ENCODE measurements at regions not wholly inside any gene's neighbourhood (a gene's known extent, or its start where the extent isn't known, plus 50 kb on each side); places are given as distances from the start of the nearest gene placed in this dataset.

DNA sequence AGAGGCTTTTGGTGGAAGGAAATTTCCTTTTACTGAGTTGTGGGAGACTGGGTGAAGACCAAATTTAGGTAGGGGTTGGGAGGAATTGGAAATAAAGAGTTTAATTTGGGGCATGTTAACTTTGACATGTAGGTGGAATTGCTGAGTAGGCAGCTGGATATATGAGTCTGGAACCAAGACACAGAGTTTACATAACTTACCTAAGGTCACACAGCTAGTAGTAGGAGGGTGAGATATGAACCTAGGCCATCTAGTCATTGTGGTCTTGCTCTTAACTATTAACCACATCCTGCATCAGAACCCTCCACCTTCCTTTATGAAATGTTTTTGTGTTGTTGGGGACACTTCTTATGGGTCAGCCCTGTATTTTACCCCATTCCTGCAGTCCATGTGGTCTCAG, 113.1 kb downstream of the ICOS start:
- no peak for DNase-seq (ENCODE audit: low spot score)

DNA sequence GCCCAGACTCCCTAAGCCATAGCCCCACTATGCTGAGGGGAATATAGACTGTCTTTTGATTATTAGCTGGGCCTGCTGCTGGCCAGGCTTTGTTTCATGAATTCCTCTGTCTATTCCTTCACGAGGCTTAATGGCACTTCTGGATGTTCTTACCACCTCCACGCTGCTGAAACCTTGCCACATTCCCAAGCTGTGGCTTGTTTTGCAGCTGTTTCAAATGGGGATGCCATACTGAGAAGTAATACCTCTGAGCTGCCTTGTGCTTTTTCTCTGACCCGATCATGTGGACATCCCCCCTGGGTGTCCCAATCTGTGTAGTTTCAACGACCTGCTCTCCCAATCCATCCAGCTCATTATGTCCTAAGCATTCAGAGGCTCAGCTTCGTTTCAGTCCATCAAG, 114.1 kb downstream of the ICOS start:
- no peak for DNase-seq (ENCODE audit: low spot score)

GRCh38 chr2:204051476-204051875, 114.9 kb downstream of the ICOS start:
- peak; percentile 38 for DNase-seq (ENCODE audit: low spot score)

DNA sequence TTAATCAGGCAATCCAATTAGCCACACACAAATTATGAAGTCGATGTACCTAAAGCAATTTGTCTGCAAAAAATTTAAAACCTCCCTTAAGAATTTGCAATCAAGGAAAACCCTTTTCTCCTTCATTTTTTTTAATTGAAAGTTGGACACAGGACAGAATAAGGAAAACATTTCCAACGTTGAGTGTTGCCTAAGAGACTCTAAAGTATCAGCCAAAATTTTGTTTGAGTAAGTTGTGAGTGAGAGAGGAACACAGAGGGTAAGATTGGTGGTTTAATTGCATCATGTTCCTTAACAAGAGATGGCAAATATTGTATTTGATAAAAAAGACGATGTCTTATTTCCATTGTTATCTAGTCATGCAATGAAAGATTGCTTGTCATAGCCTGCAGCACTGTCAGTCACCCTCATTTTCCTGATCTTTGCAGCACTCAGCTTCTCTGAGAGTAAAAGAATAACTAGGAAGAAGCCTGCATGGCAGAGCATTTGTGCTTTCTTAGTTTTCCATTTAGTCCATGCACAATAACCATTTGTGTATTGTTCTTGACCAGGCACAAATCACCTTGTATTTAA, 115.5 kb downstream of the ICOS start:
- DNase-seq (ENCODE audit: low spot score) = no peak

- DNase-seq (ENCODE audit: low spot score) = no peak
These were observed 122.5 kb downstream of the ICOS start for GRCh38 chr2:204059016-204059415.

DNA sequence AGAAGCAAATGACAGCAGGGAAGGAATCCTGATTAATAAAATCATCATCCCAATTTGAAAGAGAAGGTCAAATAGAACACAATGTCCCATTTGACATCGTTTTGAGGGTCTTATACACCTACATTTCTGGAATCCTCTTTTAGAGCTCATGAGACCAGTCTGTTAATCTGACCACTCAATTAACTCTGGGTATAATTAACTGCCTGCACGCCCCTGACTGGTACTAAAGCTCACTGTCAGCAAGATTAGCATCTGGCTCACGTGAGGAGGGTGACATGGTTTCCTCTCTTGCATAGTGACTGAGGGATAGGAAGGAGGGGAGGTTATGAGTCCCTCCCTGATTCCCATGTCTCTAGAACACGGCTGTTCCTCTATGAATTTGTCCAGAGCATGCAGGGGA, 124.3 kb downstream of the ICOS start:
- peak; percentile 20 for DNase-seq (ENCODE audit: low spot score)

DNA sequence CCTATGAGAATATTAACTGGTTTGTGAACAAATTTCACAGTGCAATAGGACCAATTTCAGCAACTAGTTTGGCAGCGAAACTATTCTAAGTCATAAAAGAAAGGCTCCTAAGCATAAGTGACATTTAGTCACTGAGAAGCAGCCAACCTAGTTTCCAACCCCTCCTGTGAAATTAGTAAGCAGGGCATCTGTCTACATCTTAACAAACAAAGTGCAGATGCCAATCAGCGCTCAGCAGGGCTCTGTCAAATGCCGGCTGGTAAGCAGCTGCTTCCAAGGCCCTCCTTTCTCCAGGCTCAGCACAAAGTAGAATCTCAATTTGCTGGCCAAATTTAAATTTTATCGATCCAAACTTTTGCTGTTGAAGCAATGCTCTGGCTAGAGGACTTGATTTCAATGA, 124.7 kb downstream of the ICOS start:
- no peak for DNase-seq (ENCODE audit: low spot score)

DNA sequence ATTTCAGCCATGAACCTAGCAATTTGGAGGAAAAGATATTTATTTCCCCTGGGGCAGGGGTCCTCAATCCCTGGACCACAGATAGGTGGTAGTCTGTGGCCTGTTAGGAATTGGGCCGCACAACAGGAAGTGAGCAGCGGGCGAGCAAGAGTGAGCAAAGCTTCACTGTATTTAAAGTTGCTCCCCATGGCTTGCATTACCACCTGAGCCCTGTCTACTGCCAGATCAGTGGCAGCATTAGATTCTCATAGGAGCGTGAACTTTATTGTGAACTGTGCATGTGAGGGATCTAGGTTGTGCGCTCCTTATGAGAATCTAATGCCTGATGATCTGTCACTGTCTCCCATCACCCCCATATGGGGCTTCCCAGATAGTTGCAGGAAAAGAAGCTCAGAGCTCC, 127.6 kb downstream of the ICOS start:
- DNase-seq (ENCODE audit: low spot score) = no peak

- DNase-seq (ENCODE audit: low spot score) = no peak
These were observed 129.0 kb downstream of the ICOS start for GRCh38 chr2:204065566-204065965.

DNA sequence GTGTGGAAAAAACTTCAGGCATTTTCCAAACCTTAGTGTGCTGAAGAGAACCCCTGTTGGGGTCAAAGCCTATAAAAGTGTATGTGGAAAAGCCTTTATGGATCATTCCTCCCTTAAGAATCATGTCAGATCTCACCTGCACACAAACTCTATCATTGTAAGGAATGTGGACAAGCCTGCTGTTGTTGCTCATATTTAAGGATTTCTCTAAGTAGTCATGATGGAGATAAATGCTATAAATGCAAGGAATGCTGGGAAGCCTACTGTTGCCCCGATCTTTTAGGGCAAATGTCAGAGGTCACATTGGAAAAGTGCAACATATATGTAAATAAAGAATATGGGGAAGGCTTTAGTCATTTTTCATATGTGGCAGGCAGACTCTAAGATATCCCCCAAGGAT, 129.5 kb downstream of the ICOS start:
- no peak for DNase-seq (ENCODE audit: low spot score)

DNA sequence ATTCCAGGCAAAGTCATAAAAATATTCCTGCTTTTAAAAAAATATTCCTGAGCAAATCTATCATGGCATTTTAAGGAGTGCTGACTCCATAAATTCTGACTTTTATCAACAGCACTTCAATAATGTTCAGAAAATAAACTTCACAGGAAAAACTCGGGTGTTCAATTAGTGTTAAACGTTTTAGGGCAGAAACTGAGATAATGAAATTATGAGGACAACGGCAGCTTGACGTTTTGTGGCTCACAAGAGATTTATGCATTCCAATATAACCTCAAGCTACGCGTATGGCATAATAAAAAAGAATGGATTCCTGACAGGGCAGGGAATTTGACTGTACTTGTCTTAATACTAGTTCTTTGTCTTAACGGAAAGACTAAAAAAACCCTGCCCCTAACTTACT, 133.2 kb downstream of the ICOS start:
- no peak for DNase-seq (ENCODE audit: low spot score)

DNA sequence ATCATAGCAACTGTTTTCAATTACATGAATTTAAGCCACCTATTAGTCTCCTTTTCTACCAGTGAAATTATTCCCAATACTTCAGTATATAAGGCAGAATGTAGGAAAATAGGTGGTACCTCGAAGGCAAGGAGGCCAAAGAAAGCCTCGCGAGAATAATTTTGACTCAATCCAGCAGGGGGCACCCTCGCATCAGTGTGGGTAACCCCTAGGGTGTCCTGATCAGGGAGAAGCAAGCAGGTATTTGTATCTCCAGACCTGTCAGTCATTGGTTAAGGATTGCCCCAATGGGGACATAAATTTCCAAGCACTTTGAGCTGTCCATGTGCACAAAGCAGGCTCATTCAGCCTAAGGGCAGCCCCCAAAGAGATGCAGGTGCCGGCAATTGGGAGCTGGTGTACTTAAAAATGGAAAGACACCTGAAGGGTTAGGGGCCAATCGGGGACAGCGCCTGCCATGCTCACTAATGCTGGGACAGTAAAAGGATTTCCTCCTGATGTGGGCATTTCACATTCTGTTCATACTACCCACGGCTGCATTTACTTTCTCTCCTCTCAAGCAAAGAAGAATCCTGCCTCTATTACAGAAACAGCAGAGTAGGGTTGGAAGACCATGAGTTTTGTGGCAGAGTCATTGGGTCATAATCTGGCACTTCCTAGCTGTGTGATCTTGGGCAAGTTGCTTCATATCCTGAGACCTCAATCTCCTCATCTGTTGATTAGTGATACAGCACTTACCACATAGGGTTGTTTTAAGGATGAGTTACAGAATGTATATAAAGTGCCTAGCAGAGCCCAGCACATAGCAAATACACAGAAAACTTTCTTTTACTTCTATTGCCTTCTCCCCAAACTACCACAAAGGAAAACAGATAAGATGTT, 136.1 kb downstream of the ICOS start:
- peak; percentile 52 for DNase-seq (ENCODE audit: low spot score)

DNA sequence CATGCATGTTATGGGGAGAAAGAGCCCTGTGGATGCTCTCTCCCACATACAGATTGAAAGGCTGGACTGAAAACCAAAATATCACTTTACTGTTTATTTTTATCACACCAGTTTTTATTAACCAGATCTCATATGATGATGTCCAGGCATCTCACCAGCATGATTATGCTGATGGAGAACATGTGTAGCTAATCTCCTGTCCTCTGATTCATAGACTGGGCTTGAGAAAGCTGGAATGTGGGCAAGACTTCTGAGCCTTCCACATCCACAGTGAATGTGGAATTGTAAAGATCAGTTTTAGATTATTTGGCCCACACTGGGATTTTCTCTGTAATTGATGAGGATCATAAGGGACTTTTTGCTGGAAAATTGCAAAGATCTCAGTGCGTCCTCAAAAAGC, 137.9 kb downstream of the ICOS start:
- no peak for DNase-seq (ENCODE audit: low spot score)

DNA sequence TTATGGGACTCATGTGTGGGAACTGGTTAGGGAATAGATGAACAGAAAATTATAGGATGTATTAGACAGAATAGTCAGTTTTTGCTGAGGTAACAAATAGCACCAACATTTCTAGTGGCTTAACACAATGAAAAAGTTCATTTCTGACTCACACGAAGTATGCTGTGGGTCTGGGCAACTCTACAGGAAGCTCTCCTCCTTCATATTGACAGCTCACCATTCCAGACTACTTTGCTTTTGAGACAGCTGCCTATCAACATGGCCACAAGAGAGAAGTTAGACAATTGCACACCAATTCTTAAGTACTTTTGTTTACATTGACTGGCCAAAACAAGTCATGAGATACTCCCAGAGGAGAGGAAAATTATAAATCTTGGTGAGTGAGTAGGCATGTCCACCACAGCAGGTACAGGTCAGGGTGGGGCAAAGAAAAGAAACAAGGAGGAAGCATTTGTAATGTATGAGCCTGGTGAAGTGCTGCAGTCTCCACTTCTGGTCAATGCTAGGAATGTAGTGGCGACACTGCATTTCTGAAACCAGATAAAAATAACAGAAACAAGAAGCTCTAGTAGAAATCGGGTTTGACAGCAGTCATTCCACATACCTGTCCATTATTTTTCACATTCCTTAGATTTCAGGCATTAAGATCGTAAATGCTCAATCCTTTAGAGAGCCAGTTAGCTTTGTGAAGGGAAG, 141.6 kb downstream of the ICOS start:
- no peak for DNase-seq (ENCODE audit: low spot score)

GRCh38 chr2:204081487-204082425, 145.2 kb downstream of the ICOS start:
- DNase-seq (ENCODE audit: low spot score) = no peak

DNA sequence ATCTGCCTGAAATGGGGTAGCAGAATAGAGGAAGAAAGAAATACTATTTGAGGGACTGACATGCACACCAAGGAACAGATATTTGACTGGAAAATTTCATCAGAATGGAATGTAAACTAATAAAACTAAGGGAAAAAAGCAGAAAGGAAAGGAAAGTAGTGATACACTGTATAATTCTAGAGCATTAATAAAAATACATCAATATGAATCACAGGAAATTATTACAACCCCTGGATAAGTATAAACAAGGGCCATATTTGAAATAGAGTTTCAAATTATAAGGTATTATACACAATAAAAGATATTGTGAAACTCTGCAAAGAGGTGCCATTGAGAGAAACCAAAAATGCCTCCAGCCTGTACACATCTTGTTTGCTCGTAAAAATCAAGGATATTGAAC, 149.6 kb downstream of the ICOS start:
- DNase-seq (ENCODE audit: low spot score) = no peak

DNA sequence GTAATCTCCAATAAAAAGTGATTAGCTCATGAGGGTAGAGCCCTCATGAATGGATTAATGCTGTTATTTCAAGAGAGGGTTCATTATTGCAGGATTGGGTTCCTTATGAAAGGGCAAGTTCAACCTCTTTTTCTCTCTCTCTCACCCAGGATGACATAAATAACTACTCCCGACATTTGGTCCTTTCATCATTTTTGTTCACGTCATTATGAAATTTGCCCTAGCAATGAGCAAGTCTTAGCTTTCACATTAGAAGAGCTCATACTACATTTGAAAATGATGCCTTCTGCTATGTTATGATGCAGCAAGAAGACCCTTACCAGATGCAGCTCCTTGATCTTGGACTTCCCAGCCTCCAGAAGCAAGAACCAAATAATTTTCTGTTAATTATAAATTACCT, 152.5 kb downstream of the ICOS start:
- DNase-seq (ENCODE audit: low spot score) = no peak

- no peak for DNase-seq (ENCODE audit: low spot score)
These were observed 153.0 kb downstream of the ICOS start for GRCh38 chr2:204089574-204089973.

DNA sequence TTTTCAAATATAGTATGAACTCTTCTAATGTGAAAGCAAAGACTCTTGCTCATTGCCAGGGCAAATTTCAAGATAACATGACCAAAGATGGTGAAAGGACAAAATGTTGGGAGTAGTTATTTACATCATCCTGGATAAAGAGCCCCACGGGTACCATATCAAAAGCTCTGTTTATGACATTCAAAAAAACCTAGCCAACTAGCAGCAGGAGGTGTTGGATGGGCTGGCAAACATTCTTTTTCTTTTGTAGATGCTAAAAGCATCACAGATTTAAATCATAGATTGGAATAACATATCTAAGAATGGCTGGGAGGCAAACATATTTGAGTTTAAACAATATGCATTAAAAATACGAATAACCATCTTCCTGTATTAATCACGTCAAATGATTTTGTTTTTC, 153.5 kb downstream of the ICOS start:
- DNase-seq (ENCODE audit: low spot score) = no peak

DNA sequence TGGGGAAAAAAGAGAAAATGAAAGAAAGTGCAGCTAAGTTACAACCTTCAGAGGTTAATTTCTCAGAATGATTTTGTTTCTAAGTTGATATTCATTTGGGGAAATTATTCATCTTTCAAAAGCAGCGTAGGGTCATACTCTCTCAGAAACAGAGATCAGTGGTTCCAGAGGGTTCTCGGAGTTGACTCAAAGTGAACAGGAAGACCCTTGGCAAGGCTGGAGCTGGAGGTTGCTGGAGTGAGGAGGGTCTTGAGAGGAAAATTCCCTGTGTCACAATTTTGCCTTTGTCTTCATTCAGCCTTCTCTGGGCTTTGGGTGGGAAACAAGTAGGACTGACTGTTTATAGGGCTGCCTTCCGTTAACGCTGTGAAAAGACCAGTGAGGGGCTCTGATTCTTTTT, 168.2 kb downstream of the ICOS start:
- no peak for DNase-seq (ENCODE audit: low spot score)

DNA sequence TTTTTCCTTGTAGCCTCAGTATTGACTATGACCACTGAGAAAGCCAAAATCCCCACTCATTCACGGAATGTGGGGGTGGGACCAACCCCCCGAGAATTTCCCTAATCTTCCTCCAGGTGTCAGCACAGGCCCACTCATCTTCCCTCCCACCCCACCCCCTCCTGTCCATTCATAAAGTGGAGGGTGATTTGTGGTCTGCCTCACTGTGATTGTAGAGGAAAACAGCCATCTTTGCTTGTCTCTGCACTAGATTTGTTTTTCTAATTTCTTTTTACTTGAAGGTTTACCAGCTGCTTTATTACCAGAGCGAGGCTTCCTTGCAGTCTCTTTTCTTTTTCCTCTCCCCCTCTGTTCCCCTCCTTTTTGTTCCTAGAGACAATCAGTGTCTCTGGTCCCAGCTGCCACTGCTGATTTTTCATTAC, 171.8 kb downstream of the ICOS start:
- peak; percentile 51 for DNase-seq (ENCODE audit: low spot score)

GRCh38 chr2:204108781-204109295, 172.3 kb downstream of the ICOS start:
- DNase-seq (ENCODE audit: low spot score) = no peak

Data from D341Med (cell line).